ENCODE measurements at regions not wholly inside any gene's neighbourhood (a gene's known extent, or its start where the extent isn't known, plus 50 kb on each side); places are given as distances from the start of the nearest gene placed in this dataset.
"Not testable (repeated sequence)": the region's sequence is repeated elsewhere in the genome, so short reads cannot be mapped to it uniquely, and the experiment has no call there.

DNA sequence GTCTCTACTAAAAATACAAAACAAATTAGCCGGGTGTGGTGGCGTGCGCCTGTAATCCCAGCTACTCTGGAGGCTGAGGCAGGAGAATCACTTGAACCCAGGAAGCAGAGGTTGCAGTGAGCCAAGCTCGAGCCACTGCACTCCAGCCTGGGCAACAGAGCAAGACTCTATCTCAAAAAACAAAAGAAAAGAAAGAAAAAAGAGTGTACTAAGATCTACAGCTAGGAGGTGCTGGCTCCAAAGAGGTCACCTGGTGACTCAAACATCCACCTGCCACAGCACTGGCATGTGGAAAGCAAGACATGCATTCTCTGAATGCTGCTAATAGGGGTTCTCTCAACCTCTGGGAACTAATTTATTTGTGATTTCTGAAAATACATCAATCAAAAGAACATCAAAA is 167.5 kb upstream of the MARCKS start:
- not testable (repeated sequence) for H3K9me3 ChIP-seq (ENCODE audit: control insufficient read depth in 4 of 4, low read length in 3 of 4); H3K27ac ChIP-seq (ENCODE audit: low read depth in 1 of 2, low read length in 2 of 2); DNase-seq (ENCODE audit: low spot score); H3K36me3 ChIP-seq (ENCODE audit: control insufficient read depth in 4 of 4, insufficient read depth in 3 of 4, low read depth in 1 of 4, low read length in 3 of 4); H3K4me3 ChIP-seq (ENCODE audit: low read depth in 1 of 3, low read length in 3 of 3); H3K4me1 ChIP-seq (ENCODE audit: control insufficient read depth in 4 of 4, insufficient read depth in 4 of 4, low read length in 3 of 4); H3K27me3 ChIP-seq (ENCODE audit: control insufficient read depth in 4 of 4, insufficient read depth in 4 of 4, low read length in 3 of 4); H3K9ac ChIP-seq (ENCODE audit: low read depth in 1 of 2, low read length in 2 of 2)
- 93% methylated on average over 4 of the region's 4 CpGs for WGBS
- TF ChIP-seq RAD21 (IDR thresholded peaks at IDR 0.05): peak in 1 of 2 donors; percentile 42

GRCh38 chr6:113690281-113691259 is 166.6 kb upstream of the MARCKS start:
- TF ChIP-seq RAD21 (IDR thresholded peaks at IDR 0.05) (no peak), NR2F2 (IDR thresholded peaks at IDR 0.05) (no peak), SP1 (IDR thresholded peaks at IDR 0.05) (no peak), RXRA (IDR thresholded peaks at IDR 0.05) (no peak), ZBTB33 (IDR thresholded peaks at IDR 0.05) (no peak), EGR1 (IDR thresholded peaks at IDR 0.05; ENCODE audit: low read depth in 2 of 2) (no peak), FOXA2 (IDR thresholded peaks at IDR 0.05) (no peak), GABPA (IDR thresholded peaks at IDR 0.05 in 1 of 2, conservative IDR thresholded peaks at IDR 0.05 in 1 of 2) (no peak), ATF3 (IDR thresholded peaks at IDR 0.05) (no peak), HNF4G (IDR thresholded peaks at IDR 0.05) (no peak), MAX (IDR thresholded peaks at IDR 0.05) (no peak), FOXA1 (IDR thresholded peaks at IDR 0.05) (no peak), HNF4A (conservative IDR thresholded peaks at IDR 0.05) (no peak), TAF1 (conservative IDR thresholded peaks at IDR 0.05) (no peak), JUND (IDR thresholded peaks at IDR 0.05) (no peak), YY1 (IDR thresholded peaks at IDR 0.05) (no peak)
- TF ChIP-seq, protein P1, sequence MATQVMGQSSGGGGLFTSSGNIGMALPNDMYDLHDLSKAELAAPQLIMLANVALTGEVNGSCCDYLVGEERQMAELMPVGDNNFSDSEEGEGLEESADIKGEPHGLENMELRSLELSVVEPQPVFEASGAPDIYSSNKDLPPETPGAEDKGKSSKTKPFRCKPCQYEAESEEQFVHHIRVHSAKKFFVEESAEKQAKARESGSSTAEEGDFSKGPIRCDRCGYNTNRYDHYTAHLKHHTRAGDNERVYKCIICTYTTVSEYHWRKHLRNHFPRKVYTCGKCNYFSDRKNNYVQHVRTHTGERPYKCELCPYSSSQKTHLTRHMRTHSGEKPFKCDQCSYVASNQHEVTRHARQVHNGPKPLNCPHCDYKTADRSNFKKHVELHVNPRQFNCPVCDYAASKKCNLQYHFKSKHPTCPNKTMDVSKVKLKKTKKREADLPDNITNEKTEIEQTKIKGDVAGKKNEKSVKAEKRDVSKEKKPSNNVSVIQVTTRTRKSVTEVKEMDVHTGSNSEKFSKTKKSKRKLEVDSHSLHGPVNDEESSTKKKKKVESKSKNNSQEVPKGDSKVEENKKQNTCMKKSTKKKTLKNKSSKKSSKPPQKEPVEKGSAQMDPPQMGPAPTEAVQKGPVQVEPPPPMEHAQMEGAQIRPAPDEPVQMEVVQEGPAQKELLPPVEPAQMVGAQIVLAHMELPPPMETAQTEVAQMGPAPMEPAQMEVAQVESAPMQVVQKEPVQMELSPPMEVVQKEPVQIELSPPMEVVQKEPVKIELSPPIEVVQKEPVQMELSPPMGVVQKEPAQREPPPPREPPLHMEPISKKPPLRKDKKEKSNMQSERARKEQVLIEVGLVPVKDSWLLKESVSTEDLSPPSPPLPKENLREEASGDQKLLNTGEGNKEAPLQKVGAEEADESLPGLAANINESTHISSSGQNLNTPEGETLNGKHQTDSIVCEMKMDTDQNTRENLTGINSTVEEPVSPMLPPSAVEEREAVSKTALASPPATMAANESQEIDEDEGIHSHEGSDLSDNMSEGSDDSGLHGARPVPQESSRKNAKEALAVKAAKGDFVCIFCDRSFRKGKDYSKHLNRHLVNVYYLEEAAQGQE (IDR thresholded peaks at IDR 0.05): no peak
- TF ChIP-seq, protein P2, sequence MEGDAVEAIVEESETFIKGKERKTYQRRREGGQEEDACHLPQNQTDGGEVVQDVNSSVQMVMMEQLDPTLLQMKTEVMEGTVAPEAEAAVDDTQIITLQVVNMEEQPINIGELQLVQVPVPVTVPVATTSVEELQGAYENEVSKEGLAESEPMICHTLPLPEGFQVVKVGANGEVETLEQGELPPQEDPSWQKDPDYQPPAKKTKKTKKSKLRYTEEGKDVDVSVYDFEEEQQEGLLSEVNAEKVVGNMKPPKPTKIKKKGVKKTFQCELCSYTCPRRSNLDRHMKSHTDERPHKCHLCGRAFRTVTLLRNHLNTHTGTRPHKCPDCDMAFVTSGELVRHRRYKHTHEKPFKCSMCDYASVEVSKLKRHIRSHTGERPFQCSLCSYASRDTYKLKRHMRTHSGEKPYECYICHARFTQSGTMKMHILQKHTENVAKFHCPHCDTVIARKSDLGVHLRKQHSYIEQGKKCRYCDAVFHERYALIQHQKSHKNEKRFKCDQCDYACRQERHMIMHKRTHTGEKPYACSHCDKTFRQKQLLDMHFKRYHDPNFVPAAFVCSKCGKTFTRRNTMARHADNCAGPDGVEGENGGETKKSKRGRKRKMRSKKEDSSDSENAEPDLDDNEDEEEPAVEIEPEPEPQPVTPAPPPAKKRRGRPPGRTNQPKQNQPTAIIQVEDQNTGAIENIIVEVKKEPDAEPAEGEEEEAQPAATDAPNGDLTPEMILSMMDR (IDR thresholded peaks at IDR 0.05; ENCODE audit: low read depth, low read length, missing input control): no peak
- H3K27ac ChIP-seq (ENCODE audit: low read depth in 1 of 2, low read length in 2 of 2): no peak overlapping the region
- WGBS: 76% methylated on average over 5 of the region's 5 CpGs

More at GRCh38 chr6:113690281-113691259, 166.6 kb upstream of the MARCKS start:
- H3K9ac ChIP-seq (ENCODE audit: low read depth in 1 of 2, low read length in 2 of 2): no peak overlapping the region
- no peaks in the 10 kb centered on the region for H3K9me3 ChIP-seq (ENCODE audit: control insufficient read depth in 4 of 4, low read length in 3 of 4)
- no peaks in the 10 kb centered on the region for H3K36me3 ChIP-seq (ENCODE audit: control insufficient read depth in 4 of 4, insufficient read depth in 3 of 4, low read depth in 1 of 4, low read length in 3 of 4)
- DNase-seq (ENCODE audit: low spot score): no peak
- no peak overlapping the region for H3K4me3 ChIP-seq (ENCODE audit: low read depth in 1 of 3, low read length in 3 of 3)
- H3K4me1 ChIP-seq (ENCODE audit: control insufficient read depth in 4 of 4, insufficient read depth in 4 of 4, low read length in 3 of 4): no peaks in the 10 kb centered on the region
- H3K27me3 ChIP-seq (ENCODE audit: control insufficient read depth in 4 of 4, insufficient read depth in 4 of 4, low read length in 3 of 4): no peaks in the 10 kb centered on the region
